ENCODE measurements at regions not wholly inside any gene's neighbourhood (a gene's known extent, or its start where the extent isn't known, plus 50 kb on each side); places are given as distances from the start of the nearest gene placed in this dataset.
"Not testable (repeated sequence)": the region's sequence is repeated elsewhere in the genome, so short reads cannot be mapped to it uniquely, and the experiment has no call there.

GRCh38 chr6:96276305-96276704 is 245.3 kb upstream of the UFL1 start:
- DNase-seq = no peak

GRCh38 chr6:96276856-96277255 is 244.8 kb upstream of the UFL1 start:
- no peak for DNase-seq

- no peak for DNase-seq
These were observed 242.5 kb upstream of the UFL1 start for GRCh38 chr6:96279084-96279483.

GRCh38 chr6:96286503-96286902 is 235.1 kb upstream of the UFL1 start:
- no peak for DNase-seq

- DNase-seq = no peak
These were observed 222.1 kb upstream of the UFL1 start for GRCh38 chr6:96299525-96299924.

- no peak for DNase-seq
These were observed 220.6 kb upstream of the UFL1 start for GRCh38 chr6:96301023-96301422.

GRCh38 chr6:96301781-96302180 is 219.8 kb upstream of the UFL1 start:
- no peak for DNase-seq

GRCh38 chr6:96302991-96303390 is 218.6 kb upstream of the UFL1 start:
- DNase-seq = no peak

GRCh38 chr6:96304997-96305396 is 216.6 kb upstream of the UFL1 start:
- no peak for DNase-seq

GRCh38 chr6:96330884-96331283 is 190.7 kb upstream of the UFL1 start:
- no peak for DNase-seq

- no peak for DNase-seq
These were observed 181.4 kb upstream of the UFL1 start for GRCh38 chr6:96340164-96340563.

- DNase-seq = no peak
These were observed 176.1 kb upstream of the UFL1 start for GRCh38 chr6:96345501-96345900.

- DNase-seq = no peak
These were observed 140.4 kb upstream of the UFL1 start for GRCh38 chr6:96381246-96381645.

GRCh38 chr6:96391776-96392360 is 129.7 kb upstream of the UFL1 start:
- no peak for DNase-seq

- DNase-seq = no peak
These were observed 126.9 kb upstream of the UFL1 start for GRCh38 chr6:96394727-96395126.

- DNase-seq = no peak
These were observed 111.1 kb upstream of the UFL1 start for GRCh38 chr6:96410467-96410866.

- DNase-seq = no peak
These were observed 101.3 kb upstream of the UFL1 start for GRCh38 chr6:96420294-96420693.

GRCh38 chr6:96433950-96434349 is 87.7 kb upstream of the UFL1 start:
- no peak for DNase-seq

GRCh38 chr6:96436398-96436797 is 85.2 kb upstream of the UFL1 start:
- DNase-seq = no peak

- DNase-seq = not testable (repeated sequence)
These were observed 84.4 kb upstream of the UFL1 start for GRCh38 chr6:96437228-96437627.

GRCh38 chr6:96450082-96450769 is 71.4 kb upstream of the UFL1 start:
- no peak for DNase-seq

- DNase-seq = no peak
These were observed 70.9 kb upstream of the UFL1 start for GRCh38 chr6:96450770-96451130.

- no peak for DNase-seq
These were observed 62.8 kb upstream of the UFL1 start for GRCh38 chr6:96458771-96459170.

- no peak for DNase-seq
These were observed 61.4 kb upstream of the UFL1 start for GRCh38 chr6:96460052-96460700.

All from inflammatory macrophage treated with lipopolysaccharide for 4 hours (primary cell).